ENCODE measurements at regions not wholly inside any gene's neighbourhood (a gene's known extent, or its start where the extent isn't known, plus 50 kb on each side); places are given as distances from the start of the nearest gene placed in this dataset.

GRCh38 chr1:99146129-99146848 lies 118.0 kb upstream of the PLPPR4 start:
- DNase-seq (ENCODE audit: insufficient read length, low spot score) (no peak), FAIRE-seq (no peak)
- TF ChIP-seq POLR2A (IDR thresholded peaks at IDR 0.05; ENCODE audit: low read depth, low read length): no peak
- TF ChIP-seq PAX5 (IDR thresholded peaks at IDR 0.05; ENCODE audit: insufficient read depth, low read length, severe bottlenecking): no peak
- no peak for TF ChIP-seq TAF1 (IDR thresholded peaks at IDR 0.05; ENCODE audit: low read depth, low read length)
- no peak for TF ChIP-seq SPI1 (IDR thresholded peaks at IDR 0.05; ENCODE audit: low read depth, low read length)
- no peak for TF ChIP-seq POU2F2 (IDR thresholded peaks at IDR 0.05; ENCODE audit: low read depth, low read length)
- no peak for TF ChIP-seq POLR2AphosphoS5 (IDR thresholded peaks at IDR 0.05; ENCODE audit: low read depth, low read length)

GRCh38 chr1:99149952-99150351 lies 114.3 kb upstream of the PLPPR4 start:
- no peak for TF ChIP-seq TAF1 (IDR thresholded peaks at IDR 0.05; ENCODE audit: low read depth, low read length)
- TF ChIP-seq PAX5 (IDR thresholded peaks at IDR 0.05; ENCODE audit: insufficient read depth, low read length, severe bottlenecking): no peak
- TF ChIP-seq POLR2A (IDR thresholded peaks at IDR 0.05; ENCODE audit: low read depth, low read length): no peak
- TF ChIP-seq POLR2AphosphoS5 (IDR thresholded peaks at IDR 0.05; ENCODE audit: low read depth, low read length): no peak
- TF ChIP-seq SPI1 (IDR thresholded peaks at IDR 0.05; ENCODE audit: low read depth, low read length): no peak
- TF ChIP-seq POU2F2 (IDR thresholded peaks at IDR 0.05; ENCODE audit: low read depth, low read length): no peak
- DNase-seq (ENCODE audit: insufficient read length, low spot score) (no peak), FAIRE-seq (no peak)

GRCh38 chr1:99152132-99152531 lies 112.2 kb upstream of the PLPPR4 start:
- DNase-seq (ENCODE audit: insufficient read length, low spot score) (no peak), FAIRE-seq (no peak)
- TF ChIP-seq TAF1 (IDR thresholded peaks at IDR 0.05; ENCODE audit: low read depth, low read length) (no peak), POU2F2 (IDR thresholded peaks at IDR 0.05; ENCODE audit: low read depth, low read length) (no peak), POLR2A (IDR thresholded peaks at IDR 0.05; ENCODE audit: low read depth, low read length) (no peak), POLR2AphosphoS5 (IDR thresholded peaks at IDR 0.05; ENCODE audit: low read depth, low read length) (no peak), SPI1 (IDR thresholded peaks at IDR 0.05; ENCODE audit: low read depth, low read length) (no peak), PAX5 (IDR thresholded peaks at IDR 0.05; ENCODE audit: insufficient read depth, low read length, severe bottlenecking) (no peak)

- TF ChIP-seq SPI1 (IDR thresholded peaks at IDR 0.05; ENCODE audit: low read depth, low read length) (no peak), POLR2A (IDR thresholded peaks at IDR 0.05; ENCODE audit: low read depth, low read length) (no peak), PAX5 (IDR thresholded peaks at IDR 0.05; ENCODE audit: insufficient read depth, low read length, severe bottlenecking) (no peak), TAF1 (IDR thresholded peaks at IDR 0.05; ENCODE audit: low read depth, low read length) (no peak), POLR2AphosphoS5 (IDR thresholded peaks at IDR 0.05; ENCODE audit: low read depth, low read length) (no peak), POU2F2 (IDR thresholded peaks at IDR 0.05; ENCODE audit: low read depth, low read length) (no peak)
- FAIRE-seq (no peak), DNase-seq (ENCODE audit: insufficient read length, low spot score) (no peak)
These were observed 100.6 kb upstream of the PLPPR4 start for GRCh38 chr1:99163671-99164070.

- DNase-seq (ENCODE audit: insufficient read length, low spot score): no peak
- FAIRE-seq: no peak
- TF ChIP-seq POLR2A (IDR thresholded peaks at IDR 0.05; ENCODE audit: low read depth, low read length) (no peak), POLR2AphosphoS5 (IDR thresholded peaks at IDR 0.05; ENCODE audit: low read depth, low read length) (no peak), PAX5 (IDR thresholded peaks at IDR 0.05; ENCODE audit: insufficient read depth, low read length, severe bottlenecking) (no peak), TAF1 (IDR thresholded peaks at IDR 0.05; ENCODE audit: low read depth, low read length) (no peak), POU2F2 (IDR thresholded peaks at IDR 0.05; ENCODE audit: low read depth, low read length) (no peak), SPI1 (IDR thresholded peaks at IDR 0.05; ENCODE audit: low read depth, low read length) (no peak)
These were observed 93.8 kb upstream of the PLPPR4 start for GRCh38 chr1:99170516-99170915.

- TF ChIP-seq POLR2A (IDR thresholded peaks at IDR 0.05; ENCODE audit: low read depth, low read length) (no peak), SPI1 (IDR thresholded peaks at IDR 0.05; ENCODE audit: low read depth, low read length) (no peak)
- no peak for DNase-seq (ENCODE audit: insufficient read length, low spot score)
- no peak for FAIRE-seq
These were observed 93.0 kb upstream of the PLPPR4 start for GRCh38 chr1:99171184-99171813.

- FAIRE-seq: no peak
- DNase-seq (ENCODE audit: insufficient read length, low spot score): no peak
These were observed 91.0 kb upstream of the PLPPR4 start for GRCh38 chr1:99173282-99173681.

GRCh38 chr1:99173900-99174299 lies 90.4 kb upstream of the PLPPR4 start:
- DNase-seq (ENCODE audit: insufficient read length, low spot score) (no peak), FAIRE-seq (no peak)
- TF ChIP-seq POLR2A (IDR thresholded peaks at IDR 0.05; ENCODE audit: low read depth, low read length): no peak
- TF ChIP-seq TAF1 (IDR thresholded peaks at IDR 0.05; ENCODE audit: low read depth, low read length): no peak
- no peak for TF ChIP-seq SPI1 (IDR thresholded peaks at IDR 0.05; ENCODE audit: low read depth, low read length)
- no peak for TF ChIP-seq POLR2AphosphoS5 (IDR thresholded peaks at IDR 0.05; ENCODE audit: low read depth, low read length)
- no peak for TF ChIP-seq PAX5 (IDR thresholded peaks at IDR 0.05; ENCODE audit: insufficient read depth, low read length, severe bottlenecking)
- TF ChIP-seq POU2F2 (IDR thresholded peaks at IDR 0.05; ENCODE audit: low read depth, low read length): no peak

More at GRCh38 chr1:99173282-99173681, 91.0 kb upstream of the PLPPR4 start:
- TF ChIP-seq POU2F2 (IDR thresholded peaks at IDR 0.05; ENCODE audit: low read depth, low read length): no peak
- TF ChIP-seq SPI1 (IDR thresholded peaks at IDR 0.05; ENCODE audit: low read depth, low read length): no peak
- TF ChIP-seq TAF1 (IDR thresholded peaks at IDR 0.05; ENCODE audit: low read depth, low read length): no peak
- TF ChIP-seq POLR2A (IDR thresholded peaks at IDR 0.05; ENCODE audit: low read depth, low read length): no peak
- no peak for TF ChIP-seq PAX5 (IDR thresholded peaks at IDR 0.05; ENCODE audit: insufficient read depth, low read length, severe bottlenecking)
- no peak for TF ChIP-seq POLR2AphosphoS5 (IDR thresholded peaks at IDR 0.05; ENCODE audit: low read depth, low read length)

- DNase-seq (ENCODE audit: insufficient read length, low spot score): no peak
- FAIRE-seq: no peak
These were observed 87.5 kb upstream of the PLPPR4 start for GRCh38 chr1:99176753-99177152.

More at GRCh38 chr1:99176753-99177152, 87.5 kb upstream of the PLPPR4 start:
- TF ChIP-seq POU2F2 (IDR thresholded peaks at IDR 0.05; ENCODE audit: low read depth, low read length): no peak
- no peak for TF ChIP-seq POLR2AphosphoS5 (IDR thresholded peaks at IDR 0.05; ENCODE audit: low read depth, low read length)
- TF ChIP-seq TAF1 (IDR thresholded peaks at IDR 0.05; ENCODE audit: low read depth, low read length): no peak
- TF ChIP-seq PAX5 (IDR thresholded peaks at IDR 0.05; ENCODE audit: insufficient read depth, low read length, severe bottlenecking): no peak
- no peak for TF ChIP-seq SPI1 (IDR thresholded peaks at IDR 0.05; ENCODE audit: low read depth, low read length)
- TF ChIP-seq POLR2A (IDR thresholded peaks at IDR 0.05; ENCODE audit: low read depth, low read length): no peak

All from GM12891 (cell line).